Tibial artery (tissue), 4 donors: ENCODE measurements at regions not wholly inside any gene's neighbourhood (a gene's known extent, or its start where the extent isn't known, plus 50 kb on each side); places are given as distances from the start of the nearest gene placed in this dataset.
"Not testable (repeated sequence)": the region's sequence is repeated elsewhere in the genome, so short reads cannot be mapped to it uniquely, and the experiment has no call there.

Experiments used
- DNase-seq, 2 donors: peaks; one replicate each; pipeline ENCODE4 v3.0.0-alpha.2; 2019
- H3K27ac ChIP-seq, 2 donors: fragments of 200-600 bp; sonication (generic) in 1 of 2; 1 replicate in 1 of 2; 2 replicates in 1 of 2; pipeline ENCODE4 v1.5.1; 2018 to 2019; ENCODE audit warnings: mild to moderate bottlenecking in 1 of 2
- H3K27me3 ChIP-seq, 2 donors: fragments of 200-600 bp; sonication (generic) in 1 of 2; one replicate each; pipeline versions ENCODE4 v1.5.1 to v1.6.0; 2016 to 2019
- H3K36me3 ChIP-seq, 3 donors: fragments of 200-600 bp; sonication (generic) in 2 of 3; one replicate each; pipeline ENCODE4 v1.5.1; 2016 to 2019; ENCODE audit warnings: mild to moderate bottlenecking in 2 of 3
- H3K4me1 ChIP-seq, 4 donors: fragments of 200-600 bp; sonication (generic) in 2 of 4; 1 replicate in 3 of 4; 2 replicates in 1 of 4; pipeline ENCODE4 v1.5.1; 2016 to 2019
- H3K4me3 ChIP-seq, 2 donors: fragments of 200-600 bp; sonication (generic) in 1 of 2; 1 replicate in 1 of 2; 2 replicates in 1 of 2; pipeline ENCODE4 v1.5.1; 2018 to 2019; ENCODE audit warnings: mild to moderate bottlenecking in 2 of 2
- H3K9me3 ChIP-seq, 3 donors: fragments of 200-600 bp; sonication (generic) in 1 of 3; one replicate each; pipeline ENCODE4 v1.5.1; 2016 to 2019
- intact Hi-C: fragments of 100-400 bp; cut with DNase I; formaldehyde crosslinking; loops from one replicate; pipeline ENCODE4 v1.15.0; 2023; ENCODE audit warnings: low total_unique reads
- TF ChIP-seq, protein P1 (sequence below), 2 experiments: fragments of 200-600 bp in 1 of 2; fragments of 450-650 bp in 1 of 2; IDR thresholded peaks; one replicate each; pipeline ENCODE4 v1.5.1; 2017 to 2019; ENCODE audit warnings: antibody characterized with exemption in 2 of 2, mild to moderate bottlenecking in 1 of 2, moderate library complexity in 1 of 2

DNA sequence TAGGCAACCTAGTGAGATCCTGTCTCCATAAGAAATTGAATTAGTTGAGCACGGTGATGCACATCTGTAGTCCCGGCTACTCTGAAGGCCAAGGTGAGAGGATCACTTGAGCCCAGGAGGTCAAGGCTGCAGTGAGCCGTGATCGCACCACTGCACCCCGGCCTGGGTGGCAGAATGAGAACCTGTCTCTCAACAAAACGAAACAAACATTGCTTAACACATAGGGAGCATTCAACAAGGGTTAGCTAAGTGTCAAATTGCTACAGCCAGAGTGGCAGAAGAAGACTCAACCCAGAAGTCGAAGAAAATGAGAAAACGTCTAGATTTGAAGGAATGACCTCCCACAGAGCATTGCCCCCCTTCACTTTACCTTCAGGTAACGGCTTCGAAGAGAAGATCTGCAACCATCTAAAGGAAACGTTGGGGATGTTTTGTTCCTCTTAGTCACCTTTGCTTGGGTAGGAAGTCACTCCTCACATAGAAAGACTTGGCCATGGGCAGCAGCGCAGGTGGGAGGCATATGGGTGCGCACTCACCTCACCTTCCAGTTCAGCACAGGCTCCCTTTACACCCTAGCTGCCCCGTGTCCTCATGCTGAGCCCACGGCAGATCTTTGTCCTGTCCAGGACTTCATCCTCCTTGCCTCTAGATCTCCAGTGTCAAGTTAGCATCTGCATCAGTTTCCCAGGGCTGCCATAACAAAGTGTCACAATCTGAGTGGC is 63.7 kb upstream of the SHLD1 start:
- intact Hi-C loops: no loop called here
- H3K27me3 ChIP-seq: no peaks in the 10 kb centered on the region
- no peak overlapping the region for H3K4me3 ChIP-seq
- no peaks in the 10 kb centered on the region for H3K9me3 ChIP-seq
- no peaks in the 10 kb centered on the region for H3K4me1 ChIP-seq
- TF ChIP-seq, protein P1, sequence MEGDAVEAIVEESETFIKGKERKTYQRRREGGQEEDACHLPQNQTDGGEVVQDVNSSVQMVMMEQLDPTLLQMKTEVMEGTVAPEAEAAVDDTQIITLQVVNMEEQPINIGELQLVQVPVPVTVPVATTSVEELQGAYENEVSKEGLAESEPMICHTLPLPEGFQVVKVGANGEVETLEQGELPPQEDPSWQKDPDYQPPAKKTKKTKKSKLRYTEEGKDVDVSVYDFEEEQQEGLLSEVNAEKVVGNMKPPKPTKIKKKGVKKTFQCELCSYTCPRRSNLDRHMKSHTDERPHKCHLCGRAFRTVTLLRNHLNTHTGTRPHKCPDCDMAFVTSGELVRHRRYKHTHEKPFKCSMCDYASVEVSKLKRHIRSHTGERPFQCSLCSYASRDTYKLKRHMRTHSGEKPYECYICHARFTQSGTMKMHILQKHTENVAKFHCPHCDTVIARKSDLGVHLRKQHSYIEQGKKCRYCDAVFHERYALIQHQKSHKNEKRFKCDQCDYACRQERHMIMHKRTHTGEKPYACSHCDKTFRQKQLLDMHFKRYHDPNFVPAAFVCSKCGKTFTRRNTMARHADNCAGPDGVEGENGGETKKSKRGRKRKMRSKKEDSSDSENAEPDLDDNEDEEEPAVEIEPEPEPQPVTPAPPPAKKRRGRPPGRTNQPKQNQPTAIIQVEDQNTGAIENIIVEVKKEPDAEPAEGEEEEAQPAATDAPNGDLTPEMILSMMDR (IDR thresholded peaks at IDR 0.05): no peak
- H3K27ac ChIP-seq: no peak overlapping the region
- no peaks in the 10 kb centered on the region for H3K36me3 ChIP-seq
- no peak for DNase-seq

DNA sequence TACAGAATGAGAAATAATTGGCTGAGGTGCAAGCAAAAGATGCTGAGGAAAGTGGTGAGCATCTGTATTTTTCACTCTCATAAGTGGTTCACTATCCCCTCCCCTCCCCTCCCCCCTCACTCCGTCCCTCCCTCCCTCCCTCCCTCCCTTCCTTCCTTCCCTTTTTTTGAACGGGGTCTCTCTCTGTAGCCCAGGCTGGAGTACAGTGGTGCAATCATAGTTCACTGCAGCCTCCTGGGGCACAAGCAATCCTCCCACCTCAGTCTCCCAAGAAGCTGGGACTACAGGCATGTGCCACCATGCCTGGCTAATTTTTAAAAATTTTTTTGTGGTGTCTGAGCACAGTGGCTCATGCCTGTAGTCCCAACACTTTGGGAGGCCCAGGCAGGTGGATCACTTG is 67.6 kb upstream of the SHLD1 start:
- H3K27me3 ChIP-seq, DNase-seq, H3K27ac ChIP-seq, H3K9me3 ChIP-seq, H3K36me3 ChIP-seq, H3K4me1 ChIP-seq, intact Hi-C loops, H3K4me3 ChIP-seq: not testable (repeated sequence)

- Histone ChIP-seq H3K4me3 (no peak overlapping the region), H3K4me1 (no peaks in the 10 kb centered on the region), H3K27ac (no peak overlapping the region), H3K36me3 (no peaks in the 10 kb centered on the region), H3K9me3 (no peaks in the 10 kb centered on the region), H3K27me3 (no peaks in the 10 kb centered on the region)
- intact Hi-C loops: no loop called here
- TF ChIP-seq, protein P1 (IDR thresholded peaks at IDR 0.05): no peak
- DNase-seq: no peak
Measured at GRCh38 chr20:5680192-5680591, 69.4 kb upstream of the GPCPD1 start.

GRCh38 chr20:5678777-5679176 is 68.0 kb upstream of the GPCPD1 start:
- no peaks in the 10 kb centered on the region for H3K27me3 ChIP-seq
- no peaks in the 10 kb centered on the region for H3K4me1 ChIP-seq
- H3K36me3 ChIP-seq: no peaks in the 10 kb centered on the region
- no peak overlapping the region for H3K27ac ChIP-seq
- intact Hi-C loops: no loop called here
- no peaks in the 10 kb centered on the region for H3K9me3 ChIP-seq
- TF ChIP-seq, protein P1 (IDR thresholded peaks at IDR 0.05): no peak
- H3K4me3 ChIP-seq: no peak overlapping the region
- DNase-seq: no peak

DNA sequence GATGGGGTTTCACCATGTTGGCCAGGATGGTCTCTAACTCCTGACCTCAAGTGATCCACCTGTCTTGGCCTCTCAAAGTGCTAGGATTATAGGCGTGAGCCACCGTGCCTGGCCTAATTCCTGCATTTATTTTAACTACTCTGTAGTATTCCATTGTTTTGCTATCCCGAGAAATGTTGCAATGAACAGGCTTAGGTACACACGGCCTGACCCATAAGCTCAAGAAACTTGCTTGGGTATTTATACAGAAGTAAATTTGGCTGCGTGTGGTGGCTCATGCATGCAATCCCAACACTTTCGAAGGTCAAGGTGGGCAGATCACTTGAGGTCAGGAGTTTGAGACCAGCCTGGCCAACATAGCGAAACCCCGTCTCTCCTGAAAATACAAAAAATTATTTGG is 67.1 kb upstream of the GPCPD1 start:
- DNase-seq, intact Hi-C loops, H3K27ac ChIP-seq, H3K4me3 ChIP-seq, H3K4me1 ChIP-seq, H3K36me3 ChIP-seq, H3K27me3 ChIP-seq, H3K9me3 ChIP-seq: not testable (repeated sequence)

GRCh38 chr20:5677389-5677788 is 66.6 kb upstream of the GPCPD1 start:
- no peaks in the 10 kb centered on the region for H3K4me1 ChIP-seq
- no peak overlapping the region for H3K4me3 ChIP-seq
- H3K27ac ChIP-seq: no peak overlapping the region
- no peaks in the 10 kb centered on the region for H3K9me3 ChIP-seq
- TF ChIP-seq, protein P1 (IDR thresholded peaks at IDR 0.05): no peak
- no peak for DNase-seq
- intact Hi-C loops: no loop called here
- no peaks in the 10 kb centered on the region for H3K36me3 ChIP-seq
- no peaks in the 10 kb centered on the region for H3K27me3 ChIP-seq
